ENCODE measurements at regions not wholly inside any gene's neighbourhood (a gene's known extent, or its start where the extent isn't known, plus 50 kb on each side); places are given as distances from the start of the nearest gene placed in this dataset.

DNA sequence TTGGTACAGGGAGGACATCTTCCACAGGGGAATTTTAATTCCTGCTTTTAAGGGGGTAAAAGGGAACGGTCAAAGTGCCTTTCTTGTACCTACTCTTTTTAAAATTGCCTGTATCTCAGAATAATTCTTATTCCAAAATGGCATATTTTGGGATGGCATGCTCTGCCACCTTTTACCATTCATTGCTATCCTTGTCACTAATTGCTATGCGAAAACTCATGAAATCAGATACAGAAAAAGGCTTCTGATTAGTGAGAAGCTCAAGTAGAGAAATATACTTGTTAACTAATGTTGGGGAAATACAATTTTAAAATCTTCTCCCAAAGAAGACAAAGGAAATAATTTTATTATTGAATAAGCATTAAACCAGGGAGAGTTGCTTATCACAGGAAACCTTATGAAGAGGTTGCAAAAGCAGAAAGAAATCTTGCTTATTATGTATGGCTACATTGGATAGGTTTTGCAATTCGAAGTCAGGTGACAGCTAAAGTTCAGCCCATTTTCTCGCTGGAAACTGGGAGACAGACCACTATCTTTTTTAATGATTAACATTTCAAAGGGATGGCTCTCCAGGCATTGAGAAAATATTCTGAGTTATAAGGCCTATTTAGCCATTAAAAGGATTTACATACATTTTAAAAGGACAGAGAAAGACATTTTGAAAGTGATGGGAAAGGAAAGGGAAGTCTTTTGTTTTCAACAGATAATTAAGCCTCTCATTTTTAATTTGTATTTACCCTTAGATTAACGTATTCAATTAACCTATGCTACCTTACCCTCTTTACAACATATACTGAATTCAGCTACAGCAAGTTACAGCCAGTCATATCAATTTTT lies 110.3 kb upstream of the PRSS16 start:
- intact Hi-C loops (cut with DNase I) = no loop called here
- H3K27ac ChIP-seq = no peak overlapping the region
- peaks cover 9% of the 10 kb centered on the region for H3K4me1 ChIP-seq
- H3K27me3 ChIP-seq = no peaks in the 10 kb centered on the region
- H3K4me3 ChIP-seq = no peak overlapping the region
- H3K9me3 ChIP-seq = no peaks in the 10 kb centered on the region
- no peak for TF ChIP-seq POLR2A (IDR thresholded peaks at IDR 0.05)
- TF ChIP-seq, protein P1, sequence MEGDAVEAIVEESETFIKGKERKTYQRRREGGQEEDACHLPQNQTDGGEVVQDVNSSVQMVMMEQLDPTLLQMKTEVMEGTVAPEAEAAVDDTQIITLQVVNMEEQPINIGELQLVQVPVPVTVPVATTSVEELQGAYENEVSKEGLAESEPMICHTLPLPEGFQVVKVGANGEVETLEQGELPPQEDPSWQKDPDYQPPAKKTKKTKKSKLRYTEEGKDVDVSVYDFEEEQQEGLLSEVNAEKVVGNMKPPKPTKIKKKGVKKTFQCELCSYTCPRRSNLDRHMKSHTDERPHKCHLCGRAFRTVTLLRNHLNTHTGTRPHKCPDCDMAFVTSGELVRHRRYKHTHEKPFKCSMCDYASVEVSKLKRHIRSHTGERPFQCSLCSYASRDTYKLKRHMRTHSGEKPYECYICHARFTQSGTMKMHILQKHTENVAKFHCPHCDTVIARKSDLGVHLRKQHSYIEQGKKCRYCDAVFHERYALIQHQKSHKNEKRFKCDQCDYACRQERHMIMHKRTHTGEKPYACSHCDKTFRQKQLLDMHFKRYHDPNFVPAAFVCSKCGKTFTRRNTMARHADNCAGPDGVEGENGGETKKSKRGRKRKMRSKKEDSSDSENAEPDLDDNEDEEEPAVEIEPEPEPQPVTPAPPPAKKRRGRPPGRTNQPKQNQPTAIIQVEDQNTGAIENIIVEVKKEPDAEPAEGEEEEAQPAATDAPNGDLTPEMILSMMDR (IDR thresholded peaks at IDR 0.05) = no peak
- WGBS, 2 donors = 82 to 84% methylated on average over 5 of the region's 5 CpGs
- H3K36me3 ChIP-seq (replicated peaks in 1 of 2; ENCODE audit: insufficient read depth in 1 of 2, low read depth in 2 of 2) = no peaks in the 10 kb centered on the region
- no peak for ATAC-seq
- DNase-seq = no peak

- WGBS, 2 donors = 75 to 78% methylated on average over 3 of the region's 3 CpGs
Measured at GRCh38 chr6:27138406-27138805, 109.1 kb upstream of the PRSS16 start.

DNA sequence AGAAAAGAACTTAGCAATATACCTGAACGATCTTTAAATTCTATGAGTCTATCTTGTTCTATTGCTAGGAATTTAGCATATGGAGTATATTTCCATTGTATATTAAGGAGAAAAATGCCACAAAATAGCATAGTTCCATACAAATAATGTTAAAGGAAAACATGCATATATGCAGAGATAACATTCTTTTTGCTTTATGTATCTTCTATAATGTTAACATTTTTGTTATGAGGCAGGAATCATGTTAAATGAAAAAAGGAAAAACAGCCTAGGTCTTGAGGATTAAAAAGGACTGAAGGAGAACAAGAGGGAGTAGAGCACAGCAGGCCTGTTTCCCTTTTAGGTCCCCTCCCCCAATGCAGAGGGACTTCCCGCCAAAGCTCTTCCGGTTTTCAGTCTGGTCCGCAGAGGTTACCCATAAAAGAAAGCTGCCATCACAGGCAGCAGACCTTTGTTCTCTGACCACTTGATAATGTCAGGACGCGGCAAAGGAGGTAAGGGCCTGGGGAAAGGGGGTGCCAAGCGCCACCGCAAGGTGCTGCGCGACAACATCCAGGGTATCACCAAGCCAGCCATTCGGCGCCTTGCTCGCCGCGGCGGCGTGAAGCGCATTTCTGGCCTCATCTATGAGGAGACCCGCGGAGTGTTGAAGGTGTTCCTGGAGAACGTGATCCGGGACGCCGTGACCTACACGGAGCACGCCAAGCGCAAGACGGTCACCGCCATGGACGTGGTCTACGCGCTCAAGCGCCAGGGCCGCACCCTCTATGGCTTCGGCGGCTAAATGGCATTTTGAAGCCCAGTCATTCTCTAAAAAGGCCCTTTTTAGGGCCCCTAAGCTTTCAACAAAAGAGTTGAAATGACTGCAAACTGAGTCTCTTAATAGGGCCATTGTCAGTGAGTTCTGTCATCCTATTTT lies 108.4 kb upstream of the PRSS16 start:
- no peaks in the 10 kb centered on the region for H3K9me3 ChIP-seq
- intact Hi-C loops (cut with DNase I) = no loop called here
- ATAC-seq (no peak), DNase-seq (peak in 2 of 4 donors; percentile 10 to 39)
- peak overlapping the region in 1 of 2 donors; percentile 8 for H3K4me3 ChIP-seq
- H3K36me3 ChIP-seq (replicated peaks in 1 of 2; ENCODE audit: insufficient read depth in 1 of 2, low read depth in 2 of 2) = no peaks in the 10 kb centered on the region
- peak overlapping the region in 3 of 4 donors; percentile 40 to 73 (median 50) for H3K27ac ChIP-seq
- TF ChIP-seq POLR2A (IDR thresholded peaks at IDR 0.05) = peak in 2 of 3 donors; percentile 29 to 55
- TF ChIP-seq, protein P1 (IDR thresholded peaks at IDR 0.05) = no peak
- H3K4me1 ChIP-seq = peaks cover 2% of the 10 kb centered on the region
- no peaks in the 10 kb centered on the region for H3K27me3 ChIP-seq
- WGBS, 2 donors = 38 to 64% methylated on average over 35 to 36 of the region's 36 CpGs

More at GRCh38 chr6:27138406-27138805, 109.1 kb upstream of the PRSS16 start:
- intact Hi-C loops (cut with DNase I) = no loop called here
- ATAC-seq = no peak
- no peak for TF ChIP-seq POLR2A (IDR thresholded peaks at IDR 0.05)
- TF ChIP-seq, protein P1 (IDR thresholded peaks at IDR 0.05) = no peak
- DNase-seq = no peak
- H3K4me1 ChIP-seq = peaks cover under 1% of the 10 kb centered on the region
- no peaks in the 10 kb centered on the region for H3K36me3 ChIP-seq (replicated peaks in 1 of 2; ENCODE audit: insufficient read depth in 1 of 2, low read depth in 2 of 2)
- no peak overlapping the region for H3K4me3 ChIP-seq
- H3K27me3 ChIP-seq = no peaks in the 10 kb centered on the region
- no peak overlapping the region for H3K27ac ChIP-seq
- H3K9me3 ChIP-seq = no peaks in the 10 kb centered on the region

GRCh38 chr6:27139756-27140579 lies 107.5 kb upstream of the PRSS16 start:
- intact Hi-C loops (cut with DNase I) = no loop called here
- H3K4me1 ChIP-seq = peaks cover 8% of the 10 kb centered on the region
- no peak for ATAC-seq

More at GRCh38 chr6:27139756-27140579, 107.5 kb upstream of the PRSS16 start:
- no peak overlapping the region for H3K4me3 ChIP-seq
- no peaks in the 10 kb centered on the region for H3K27me3 ChIP-seq
- TF ChIP-seq POLR2A (IDR thresholded peaks at IDR 0.05) = no peak
- TF ChIP-seq, protein P1 (IDR thresholded peaks at IDR 0.05) = no peak
- no peak for DNase-seq
- 46 to 61% methylated on average over 18 of the region's 18 CpGs for WGBS, 2 donors
- peak overlapping the region in 3 of 4 donors; percentile 40 to 73 (median 50) for H3K27ac ChIP-seq
- H3K36me3 ChIP-seq (replicated peaks in 1 of 2; ENCODE audit: insufficient read depth in 1 of 2, low read depth in 2 of 2) = no peaks in the 10 kb centered on the region
- H3K9me3 ChIP-seq = no peaks in the 10 kb centered on the region

Data from body of pancreas (tissue), 4 donors.